Ascending aorta (tissue), 2 donors: ENCODE measurements at regions not wholly inside any gene's neighbourhood (a gene's known extent, or its start where the extent isn't known, plus 50 kb on each side); places are given as distances from the start of the nearest gene placed in this dataset.

Experiments
- DNase-seq, 2 donors: peaks; one replicate each; pipeline ENCODE4 v3.0.0-alpha.2; 2019; ENCODE audit warnings: low spot score in 2 of 2
- H3K27ac ChIP-seq, 2 donors: fragments of 200-600 bp; sonication (generic); one replicate each; pipeline ENCODE4 v1.5.1; 2016 to 2017; ENCODE audit warnings: mild to moderate bottlenecking in 1 of 2
- H3K27me3 ChIP-seq: fragments of 200-600 bp; sonication (generic); one replicate; pipeline ENCODE4 v1.5.1; 2017
- H3K36me3 ChIP-seq, 2 donors: fragments of 200-600 bp; sonication (generic); one replicate each; pipeline ENCODE4 v1.5.1; 2016
- H3K4me1 ChIP-seq, 2 donors: fragments of 200-600 bp; sonication (generic); one replicate each; pipeline ENCODE4 v1.5.1; 2016 to 2017; ENCODE audit warnings: mild to moderate bottlenecking in 1 of 2
- H3K4me3 ChIP-seq, 2 donors: fragments of 200-600 bp; sonication (generic); one replicate each; pipeline ENCODE4 v1.5.1; 2016 to 2017; ENCODE audit warnings: mild to moderate bottlenecking in 1 of 2
- H3K9me3 ChIP-seq, 2 donors: fragments of 200-600 bp; sonication (generic); one replicate each; pipeline ENCODE4 v1.5.1; 2016
- intact Hi-C: fragments of 100-400 bp; cut with DNase I; formaldehyde crosslinking; loops from one replicate; pipeline ENCODE4 v1.15.1; 2023
- TF ChIP-seq, protein P1 (sequence below), 3 experiments: fragments of 200-600 bp in 2 of 3; fragments of 450-650 bp in 1 of 3; sonication (generic) in 2 of 3; IDR thresholded peaks; one replicate each; pipeline ENCODE4 v1.5.1; 2016 to 2019; ENCODE audit warnings: antibody characterized with exemption in 3 of 3, mild to moderate bottlenecking in 1 of 3, moderate library complexity in 1 of 3

DNA sequence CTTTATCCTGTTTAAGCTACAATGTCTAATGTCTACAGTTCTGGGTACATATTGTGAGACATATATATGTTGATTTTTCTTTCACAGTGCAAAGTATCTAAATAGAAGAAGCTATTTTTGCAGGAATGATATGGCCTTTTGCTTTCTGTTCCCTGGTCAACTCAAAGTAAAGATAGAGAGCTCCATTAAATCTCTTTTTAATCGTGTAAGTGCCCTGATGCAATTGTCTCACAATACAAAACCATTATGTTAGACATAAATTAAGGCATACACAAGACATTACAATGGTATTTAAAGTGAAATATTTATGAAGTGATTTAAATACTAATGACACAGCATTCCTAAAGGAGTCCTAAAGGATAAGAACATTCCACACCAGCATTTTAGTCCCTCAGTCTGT is 1559.7 kb upstream of the AGA start:
- H3K4me3 ChIP-seq: no peak overlapping the region
- H3K9me3 ChIP-seq: no peaks in the 10 kb centered on the region
- intact Hi-C loops: no loop called here
- H3K36me3 ChIP-seq: no peaks in the 10 kb centered on the region
- H3K27me3 ChIP-seq: no peaks in the 10 kb centered on the region
- TF ChIP-seq, protein P1, sequence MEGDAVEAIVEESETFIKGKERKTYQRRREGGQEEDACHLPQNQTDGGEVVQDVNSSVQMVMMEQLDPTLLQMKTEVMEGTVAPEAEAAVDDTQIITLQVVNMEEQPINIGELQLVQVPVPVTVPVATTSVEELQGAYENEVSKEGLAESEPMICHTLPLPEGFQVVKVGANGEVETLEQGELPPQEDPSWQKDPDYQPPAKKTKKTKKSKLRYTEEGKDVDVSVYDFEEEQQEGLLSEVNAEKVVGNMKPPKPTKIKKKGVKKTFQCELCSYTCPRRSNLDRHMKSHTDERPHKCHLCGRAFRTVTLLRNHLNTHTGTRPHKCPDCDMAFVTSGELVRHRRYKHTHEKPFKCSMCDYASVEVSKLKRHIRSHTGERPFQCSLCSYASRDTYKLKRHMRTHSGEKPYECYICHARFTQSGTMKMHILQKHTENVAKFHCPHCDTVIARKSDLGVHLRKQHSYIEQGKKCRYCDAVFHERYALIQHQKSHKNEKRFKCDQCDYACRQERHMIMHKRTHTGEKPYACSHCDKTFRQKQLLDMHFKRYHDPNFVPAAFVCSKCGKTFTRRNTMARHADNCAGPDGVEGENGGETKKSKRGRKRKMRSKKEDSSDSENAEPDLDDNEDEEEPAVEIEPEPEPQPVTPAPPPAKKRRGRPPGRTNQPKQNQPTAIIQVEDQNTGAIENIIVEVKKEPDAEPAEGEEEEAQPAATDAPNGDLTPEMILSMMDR (IDR thresholded peaks at IDR 0.05): no peak
- no peaks in the 10 kb centered on the region for H3K4me1 ChIP-seq
- no peak for DNase-seq
- no peak overlapping the region for H3K27ac ChIP-seq

DNA sequence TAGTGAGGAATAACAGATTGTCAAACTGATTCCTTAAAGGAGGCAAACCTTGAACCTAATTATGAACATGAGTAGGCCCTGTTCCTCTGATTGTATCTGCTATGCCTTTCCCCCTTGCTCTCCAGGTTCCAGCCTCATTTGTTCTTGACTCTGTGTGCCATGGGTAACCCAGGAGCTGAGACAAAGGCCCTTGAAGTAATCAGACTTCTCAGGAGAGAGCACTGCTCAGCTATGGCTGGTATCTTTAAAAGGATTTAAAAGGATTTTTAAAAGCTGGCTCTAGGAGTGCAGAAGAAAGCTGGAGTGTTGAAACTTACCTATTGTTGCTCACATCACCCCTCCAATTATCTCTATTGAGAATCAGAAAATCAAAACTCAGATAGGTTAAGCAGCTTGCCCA is 1565.5 kb upstream of the AGA start:
- no peaks in the 10 kb centered on the region for H3K4me1 ChIP-seq
- no peak overlapping the region for H3K4me3 ChIP-seq
- TF ChIP-seq, protein P1 (IDR thresholded peaks at IDR 0.05): no peak
- no peaks in the 10 kb centered on the region for H3K9me3 ChIP-seq
- no peaks in the 10 kb centered on the region for H3K36me3 ChIP-seq
- intact Hi-C loops: no loop called here
- no peak for DNase-seq
- H3K27me3 ChIP-seq: no peaks in the 10 kb centered on the region
- no peak overlapping the region for H3K27ac ChIP-seq

DNA sequence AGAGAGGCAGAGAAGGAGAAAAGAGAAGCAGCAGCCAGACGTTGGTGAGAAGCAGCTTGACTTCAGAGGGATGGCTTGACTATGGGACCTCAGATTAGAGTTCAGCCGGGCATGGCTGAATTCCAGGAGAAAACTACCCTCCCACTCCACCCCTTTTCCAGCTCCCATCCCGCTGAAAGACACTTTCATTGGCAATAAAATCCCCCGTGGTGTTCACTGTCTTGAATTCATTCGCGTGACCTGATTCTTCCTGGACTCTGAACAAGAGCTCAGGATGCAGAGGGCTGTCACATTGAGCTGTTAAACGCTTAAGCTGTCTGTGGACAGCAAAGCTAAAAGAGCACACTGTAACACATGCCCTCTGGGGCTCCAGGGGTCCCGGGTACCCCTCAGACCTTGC is 1575.3 kb upstream of the AGA start:
- intact Hi-C loops: no loop called here
- Histone ChIP-seq H3K9me3 (no peaks in the 10 kb centered on the region), H3K4me1 (no peaks in the 10 kb centered on the region), H3K36me3 (no peaks in the 10 kb centered on the region), H3K27ac (no peak overlapping the region), H3K4me3 (no peak overlapping the region), H3K27me3 (no peaks in the 10 kb centered on the region)
- no peak for DNase-seq
- TF ChIP-seq, protein P1 (IDR thresholded peaks at IDR 0.05): no peak

DNA sequence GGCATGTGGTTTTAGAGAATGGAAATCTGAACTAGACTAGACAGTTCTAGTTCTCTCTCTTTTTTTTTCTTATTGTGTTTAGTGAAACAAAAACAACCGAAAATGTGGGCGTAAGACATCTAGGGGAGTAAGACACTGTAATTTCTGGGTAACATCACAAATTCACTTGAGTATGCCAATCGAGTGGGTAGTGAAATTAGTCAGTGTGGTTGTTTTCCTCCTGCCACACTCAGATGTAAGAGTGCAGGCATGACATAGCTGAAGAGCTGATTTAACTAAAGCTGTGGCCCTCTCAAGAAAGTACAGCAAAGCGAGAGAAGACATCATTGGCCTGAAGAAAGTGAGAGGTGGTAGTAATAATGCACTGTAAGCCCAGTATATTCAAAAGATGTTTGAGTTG is 1585.3 kb upstream of the AGA start:
- H3K36me3 ChIP-seq: no peaks in the 10 kb centered on the region
- intact Hi-C loops: no loop called here
- no peaks in the 10 kb centered on the region for H3K4me1 ChIP-seq

DNA sequence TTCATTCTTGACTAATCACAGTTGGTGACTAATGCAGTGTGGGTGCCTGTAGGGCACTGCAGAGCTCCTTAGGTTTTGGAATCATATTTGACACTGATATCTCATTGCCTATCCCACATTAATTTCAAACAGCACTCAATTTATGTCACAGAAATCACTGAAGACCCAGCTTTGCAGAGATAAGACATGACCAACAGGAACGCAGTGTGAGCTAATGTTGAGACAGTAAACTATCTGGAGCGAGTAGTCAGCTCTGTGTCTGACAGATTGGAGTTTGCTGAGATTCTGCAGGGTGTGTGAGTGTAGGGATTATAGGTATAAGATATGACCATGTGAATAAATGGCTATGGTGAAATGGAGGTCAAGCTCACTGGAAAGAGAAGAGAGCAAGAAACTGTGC is 1586.1 kb upstream of the AGA start:
- H3K4me1 ChIP-seq: no peaks in the 10 kb centered on the region
- H3K4me3 ChIP-seq: no peak overlapping the region
- H3K36me3 ChIP-seq: no peaks in the 10 kb centered on the region
- no peaks in the 10 kb centered on the region for H3K27me3 ChIP-seq
- intact Hi-C loops: no loop called here
- H3K27ac ChIP-seq: no peak overlapping the region
- no peak for DNase-seq
- H3K9me3 ChIP-seq: no peaks in the 10 kb centered on the region
- TF ChIP-seq, protein P1 (IDR thresholded peaks at IDR 0.05): no peak

More for the DNA sequence above, 1585.3 kb upstream of the AGA start:
- H3K27ac ChIP-seq: no peak overlapping the region
- TF ChIP-seq, protein P1 (IDR thresholded peaks at IDR 0.05): no peak
- H3K27me3 ChIP-seq: no peaks in the 10 kb centered on the region
- no peak overlapping the region for H3K4me3 ChIP-seq
- DNase-seq: no peak
- H3K9me3 ChIP-seq: no peaks in the 10 kb centered on the region

DNA sequence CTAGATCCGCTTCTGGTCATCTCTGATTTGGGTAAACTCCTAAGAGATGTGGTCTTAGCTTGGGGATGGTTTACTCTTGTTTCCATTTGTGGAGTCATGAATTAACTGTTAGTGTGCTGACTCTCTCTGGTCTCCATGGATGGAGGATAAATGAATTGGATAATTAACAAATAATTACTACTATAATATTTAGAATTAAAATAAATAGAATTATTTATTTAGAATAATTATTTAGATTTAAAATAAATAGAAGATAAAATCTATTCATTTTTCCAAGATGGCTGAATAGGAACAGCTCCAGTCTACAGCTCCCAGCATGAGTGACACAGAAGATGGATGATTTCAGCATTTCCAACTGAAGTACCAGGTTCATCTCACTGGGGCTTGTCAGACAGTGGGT is 1587.4 kb upstream of the AGA start:
- Histone ChIP-seq H3K9me3 (no peaks in the 10 kb centered on the region), H3K36me3 (no peaks in the 10 kb centered on the region), H3K27ac (no peak overlapping the region), H3K4me1 (no peaks in the 10 kb centered on the region), H3K27me3 (no peaks in the 10 kb centered on the region), H3K4me3 (no peak overlapping the region)
- TF ChIP-seq, protein P1 (IDR thresholded peaks at IDR 0.05): no peak
- no peak for DNase-seq
- intact Hi-C loops: no loop called here
